ENCODE measurements at regions not wholly inside any gene's neighbourhood (a gene's known extent, or its start where the extent isn't known, plus 50 kb on each side); places are given as distances from the start of the nearest gene placed in this dataset.
A peak's percentile ranks its signal among the peaks of the same experiment; 100 is the strongest.

DNA sequence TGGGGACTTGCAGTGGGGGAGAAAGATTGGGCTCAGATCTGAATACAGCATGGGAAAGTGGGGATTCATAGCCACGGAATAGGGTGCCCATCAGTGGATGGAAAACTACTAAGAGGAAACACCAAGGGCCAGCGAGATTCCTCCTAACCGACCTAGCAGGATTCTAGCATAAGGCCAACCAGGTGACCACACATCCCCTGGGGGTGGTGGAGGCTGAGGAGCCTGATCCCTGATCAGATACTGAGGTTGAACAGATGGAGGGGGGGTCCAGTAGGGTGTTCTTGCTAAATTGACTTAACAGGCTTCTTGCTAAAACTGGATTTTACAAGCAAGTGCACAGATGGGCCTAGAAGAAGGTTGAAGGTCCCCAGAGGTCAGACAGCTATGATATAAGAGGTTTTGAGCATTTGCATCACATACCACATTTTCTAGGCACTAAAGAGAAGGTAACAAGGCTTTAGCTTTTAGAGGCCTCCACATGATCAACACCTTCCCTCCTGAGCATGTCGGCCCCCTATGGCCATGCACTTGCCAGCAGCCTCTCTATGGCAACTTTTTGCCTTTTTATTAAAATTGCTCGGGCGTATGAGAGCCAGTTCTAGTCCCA, 69.1 kb upstream of the PUDP start:
- H3K4me1 ChIP-seq (ENCODE audit: control insufficient read depth, extremely low read depth, insufficient read depth, low read length): peaks cover 4% of the 10 kb centered on the region
- no peak for TF ChIP-seq EZH2 (IDR thresholded peaks at IDR 0.05; ENCODE audit: low read length, missing control alignments)
- TF ChIP-seq, protein P1, sequence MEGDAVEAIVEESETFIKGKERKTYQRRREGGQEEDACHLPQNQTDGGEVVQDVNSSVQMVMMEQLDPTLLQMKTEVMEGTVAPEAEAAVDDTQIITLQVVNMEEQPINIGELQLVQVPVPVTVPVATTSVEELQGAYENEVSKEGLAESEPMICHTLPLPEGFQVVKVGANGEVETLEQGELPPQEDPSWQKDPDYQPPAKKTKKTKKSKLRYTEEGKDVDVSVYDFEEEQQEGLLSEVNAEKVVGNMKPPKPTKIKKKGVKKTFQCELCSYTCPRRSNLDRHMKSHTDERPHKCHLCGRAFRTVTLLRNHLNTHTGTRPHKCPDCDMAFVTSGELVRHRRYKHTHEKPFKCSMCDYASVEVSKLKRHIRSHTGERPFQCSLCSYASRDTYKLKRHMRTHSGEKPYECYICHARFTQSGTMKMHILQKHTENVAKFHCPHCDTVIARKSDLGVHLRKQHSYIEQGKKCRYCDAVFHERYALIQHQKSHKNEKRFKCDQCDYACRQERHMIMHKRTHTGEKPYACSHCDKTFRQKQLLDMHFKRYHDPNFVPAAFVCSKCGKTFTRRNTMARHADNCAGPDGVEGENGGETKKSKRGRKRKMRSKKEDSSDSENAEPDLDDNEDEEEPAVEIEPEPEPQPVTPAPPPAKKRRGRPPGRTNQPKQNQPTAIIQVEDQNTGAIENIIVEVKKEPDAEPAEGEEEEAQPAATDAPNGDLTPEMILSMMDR (conservative IDR thresholded peaks at IDR 0.05 in 1 of 2, IDR thresholded peaks at IDR 0.05 in 1 of 2; ENCODE audit: low read depth in 1 of 2, low read length in 2 of 2): no peak
- H3K9me3 ChIP-seq (ENCODE audit: control insufficient read depth, insufficient read depth, low read depth, low read length): no peaks in the 10 kb centered on the region
- H4K20me1 ChIP-seq (ENCODE audit: control insufficient read depth, extremely low read depth, insufficient read depth, low read length): no peaks in the 10 kb centered on the region
- H3K27ac ChIP-seq (ENCODE audit: insufficient read depth, low read length): no peak overlapping the region
- no peaks in the 10 kb centered on the region for H3K36me3 ChIP-seq (ENCODE audit: control insufficient read depth, insufficient read depth, low read length)
- no peak for DNase-seq (ENCODE audit: low read depth in 2 of 2)
- no peak overlapping the region for H3K4me2 ChIP-seq (ENCODE audit: extremely low read depth, insufficient read depth, low read length)
- H3K79me2 ChIP-seq (ENCODE audit: control insufficient read depth, insufficient read depth, low read length): no peaks in the 10 kb centered on the region
- H3K4me3 ChIP-seq (replicated peaks in 1 of 4; ENCODE audit: control extremely low read depth in 1 of 4, insufficient read depth in 1 of 4, low read depth in 3 of 4, low read length in 4 of 4): no peak overlapping the region
- no peaks in the 10 kb centered on the region for H3K27me3 ChIP-seq (ENCODE audit: control insufficient read depth, insufficient read depth, low read length)
- no peak overlapping the region for H2AFZ ChIP-seq (ENCODE audit: low read length)
- no peak overlapping the region for H3K9ac ChIP-seq (ENCODE audit: insufficient read depth, low read length)

DNA sequence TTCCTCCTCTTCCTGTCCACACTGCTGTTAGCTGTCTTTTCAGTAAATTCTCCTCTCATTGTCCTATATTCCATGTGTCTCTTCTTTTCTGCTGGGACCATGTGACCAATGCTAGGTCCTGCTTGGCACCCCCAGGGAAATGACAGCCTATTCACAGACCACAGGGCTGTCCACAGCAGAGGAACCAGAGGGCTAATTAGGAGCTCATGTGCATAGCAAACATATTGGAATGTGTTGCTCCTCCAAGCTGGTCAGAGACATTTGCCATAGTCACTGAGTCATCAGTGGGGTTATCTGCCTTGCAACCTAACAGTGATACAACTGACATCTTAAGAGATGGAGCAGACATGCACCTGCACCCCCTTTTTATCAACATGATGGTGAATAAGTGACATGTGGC, 67.9 kb upstream of the PUDP start:
- no peaks in the 10 kb centered on the region for H3K36me3 ChIP-seq (ENCODE audit: control insufficient read depth, insufficient read depth, low read length)
- H3K9me3 ChIP-seq (ENCODE audit: control insufficient read depth, insufficient read depth, low read depth, low read length): no peaks in the 10 kb centered on the region
- no peaks in the 10 kb centered on the region for H4K20me1 ChIP-seq (ENCODE audit: control insufficient read depth, extremely low read depth, insufficient read depth, low read length)
- no peak overlapping the region for H3K4me3 ChIP-seq (replicated peaks in 1 of 4; ENCODE audit: control extremely low read depth in 1 of 4, insufficient read depth in 1 of 4, low read depth in 3 of 4, low read length in 4 of 4)
- H2AFZ ChIP-seq (ENCODE audit: low read length): no peak overlapping the region
- TF ChIP-seq EZH2 (IDR thresholded peaks at IDR 0.05; ENCODE audit: low read length, missing control alignments): no peak
- TF ChIP-seq, protein P1 (conservative IDR thresholded peaks at IDR 0.05 in 1 of 2, IDR thresholded peaks at IDR 0.05 in 1 of 2; ENCODE audit: low read depth in 1 of 2, low read length in 2 of 2): no peak
- no peak overlapping the region for H3K9ac ChIP-seq (ENCODE audit: insufficient read depth, low read length)
- H3K4me1 ChIP-seq (ENCODE audit: control insufficient read depth, extremely low read depth, insufficient read depth, low read length): peaks cover 4% of the 10 kb centered on the region
- peak in 1 of 2 donors; percentile 17 for DNase-seq (ENCODE audit: low read depth in 2 of 2)
- H3K79me2 ChIP-seq (ENCODE audit: control insufficient read depth, insufficient read depth, low read length): no peaks in the 10 kb centered on the region
- H3K4me2 ChIP-seq (ENCODE audit: extremely low read depth, insufficient read depth, low read length): no peak overlapping the region
- H3K27me3 ChIP-seq (ENCODE audit: control insufficient read depth, insufficient read depth, low read length): no peaks in the 10 kb centered on the region
- no peak overlapping the region for H3K27ac ChIP-seq (ENCODE audit: insufficient read depth, low read length)

DNA sequence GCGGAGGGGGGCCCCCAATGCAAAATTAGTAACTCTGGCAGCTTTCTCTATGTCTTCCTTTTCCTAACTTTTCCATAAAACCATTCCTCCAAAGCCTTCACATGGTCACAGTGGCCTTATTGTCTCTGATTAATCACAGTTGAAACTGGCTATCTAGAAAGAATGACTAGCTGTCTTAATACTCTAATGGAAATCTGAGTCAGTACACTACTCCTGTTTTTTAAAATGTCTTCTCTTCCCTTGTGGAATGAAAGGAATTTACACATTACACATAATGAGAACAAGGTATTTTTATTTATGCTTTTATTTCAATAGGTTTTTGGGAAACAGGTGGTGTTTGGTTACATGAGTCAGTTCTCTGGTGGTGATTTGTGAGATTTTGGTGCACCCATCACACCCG, 66.3 kb upstream of the PUDP start:
- no peaks in the 10 kb centered on the region for H3K27me3 ChIP-seq (ENCODE audit: control insufficient read depth, insufficient read depth, low read length)
- H3K4me1 ChIP-seq (ENCODE audit: control insufficient read depth, extremely low read depth, insufficient read depth, low read length): peaks cover 4% of the 10 kb centered on the region
- H3K9ac ChIP-seq (ENCODE audit: insufficient read depth, low read length): no peak overlapping the region
- H3K27ac ChIP-seq (ENCODE audit: insufficient read depth, low read length): no peak overlapping the region
- no peak overlapping the region for H3K4me2 ChIP-seq (ENCODE audit: extremely low read depth, insufficient read depth, low read length)
- no peaks in the 10 kb centered on the region for H3K36me3 ChIP-seq (ENCODE audit: control insufficient read depth, insufficient read depth, low read length)
- DNase-seq (ENCODE audit: low read depth in 2 of 2): no peak
- H2AFZ ChIP-seq (ENCODE audit: low read length): no peak overlapping the region
- H3K9me3 ChIP-seq (ENCODE audit: control insufficient read depth, insufficient read depth, low read depth, low read length): no peaks in the 10 kb centered on the region
- H4K20me1 ChIP-seq (ENCODE audit: control insufficient read depth, extremely low read depth, insufficient read depth, low read length): no peaks in the 10 kb centered on the region
- TF ChIP-seq, protein P1 (conservative IDR thresholded peaks at IDR 0.05 in 1 of 2, IDR thresholded peaks at IDR 0.05 in 1 of 2; ENCODE audit: low read depth in 1 of 2, low read length in 2 of 2): no peak
- no peak for TF ChIP-seq EZH2 (IDR thresholded peaks at IDR 0.05; ENCODE audit: low read length, missing control alignments)
- no peaks in the 10 kb centered on the region for H3K79me2 ChIP-seq (ENCODE audit: control insufficient read depth, insufficient read depth, low read length)
- no peak overlapping the region for H3K4me3 ChIP-seq (replicated peaks in 1 of 4; ENCODE audit: control extremely low read depth in 1 of 4, insufficient read depth in 1 of 4, low read depth in 3 of 4, low read length in 4 of 4)

Measured in fibroblast of lung (primary cell).